ENCODE measurements at regions not wholly inside any gene's neighbourhood (a gene's known extent, or its start where the extent isn't known, plus 50 kb on each side); places are given as distances from the start of the nearest gene placed in this dataset.
A peak's percentile ranks its signal among the peaks of the same experiment; 100 is the strongest.
"Not testable (repeated sequence)": the region's sequence is repeated elsewhere in the genome, so short reads cannot be mapped to it uniquely, and the experiment has no call there.

GRCh38 chr22:48307931-48308330 is 1519.7 kb downstream of the BRD1 start:
- Mint-ChIP-seq H3K9me3 (peaks cover 11% of the 10 kb centered on the region), H3K27ac (no peak overlapping the region), H3K4me3 (no peak overlapping the region), H3K4me1 (ENCODE audit: low read depth) (no peaks in the 10 kb centered on the region), H3K36me3 (ENCODE audit: low read depth) (no peaks in the 10 kb centered on the region), H3K27me3 (ENCODE audit: low read depth) (no peaks in the 10 kb centered on the region)
- CTCF ChIA-PET = no interaction called here
- intact Hi-C loops (cut with micrococcal nuclease) = no loop called here
- no peak for DNase-seq

- no peaks in the 10 kb centered on the region for H3K4me1 Mint-ChIP-seq (ENCODE audit: low read depth)
- H3K9me3 Mint-ChIP-seq = peaks cover 9% of the 10 kb centered on the region
- no peak for DNase-seq
- CTCF ChIA-PET = no interaction called here
- no peak overlapping the region for H3K27ac Mint-ChIP-seq
- no peaks in the 10 kb centered on the region for H3K36me3 Mint-ChIP-seq (ENCODE audit: low read depth)
- H3K27me3 Mint-ChIP-seq (ENCODE audit: low read depth) = no peaks in the 10 kb centered on the region
- H3K4me3 Mint-ChIP-seq = no peak overlapping the region
- intact Hi-C loops (cut with micrococcal nuclease) = no loop called here
These were observed 1520.7 kb downstream of the BRD1 start for GRCh38 chr22:48306785-48307510.

GRCh38 chr22:48306284-48306683 is 1521.4 kb downstream of the BRD1 start:
- CTCF ChIA-PET = no interaction called here
- Mint-ChIP-seq H3K9me3 (peaks cover 3% of the 10 kb centered on the region), H3K4me3 (no peak overlapping the region), H3K36me3 (ENCODE audit: low read depth) (no peaks in the 10 kb centered on the region), H3K4me1 (ENCODE audit: low read depth) (no peaks in the 10 kb centered on the region), H3K27me3 (ENCODE audit: low read depth) (no peaks in the 10 kb centered on the region), H3K27ac (no peak overlapping the region)
- intact Hi-C loops (cut with micrococcal nuclease) = no loop called here
- DNase-seq = no peak

- H3K36me3 Mint-ChIP-seq (ENCODE audit: low read depth) = no peaks in the 10 kb centered on the region
- CTCF ChIA-PET = no interaction called here
- intact Hi-C loops (cut with micrococcal nuclease) = no loop called here
- no peaks in the 10 kb centered on the region for H3K27me3 Mint-ChIP-seq (ENCODE audit: low read depth)
- no peaks in the 10 kb centered on the region for H3K4me1 Mint-ChIP-seq (ENCODE audit: low read depth)
- no peak for DNase-seq
- no peaks in the 10 kb centered on the region for H3K9me3 Mint-ChIP-seq
- H3K4me3 Mint-ChIP-seq = no peak overlapping the region
- H3K27ac Mint-ChIP-seq = no peak overlapping the region
These were observed 1521.9 kb downstream of the BRD1 start for GRCh38 chr22:48305726-48306235.

GRCh38 chr22:48303369-48303725 is 1524.3 kb downstream of the BRD1 start:
- Mint-ChIP-seq H3K4me1 (ENCODE audit: low read depth) (no peaks in the 10 kb centered on the region), H3K27me3 (ENCODE audit: low read depth) (no peaks in the 10 kb centered on the region), H3K9me3 (no peaks in the 10 kb centered on the region), H3K27ac (no peak overlapping the region), H3K4me3 (no peak overlapping the region), H3K36me3 (ENCODE audit: low read depth) (no peaks in the 10 kb centered on the region)
- intact Hi-C loops (cut with micrococcal nuclease) = no loop called here
- no peak for DNase-seq
- CTCF ChIA-PET = no interaction called here

GRCh38 chr22:48302657-48303368 is 1524.9 kb downstream of the BRD1 start:
- no peaks in the 10 kb centered on the region for H3K27me3 Mint-ChIP-seq (ENCODE audit: low read depth)
- H3K9me3 Mint-ChIP-seq = no peaks in the 10 kb centered on the region
- no peaks in the 10 kb centered on the region for H3K36me3 Mint-ChIP-seq (ENCODE audit: low read depth)
- CTCF ChIA-PET = no interaction called here
- intact Hi-C loops (cut with micrococcal nuclease) = no loop called here
- no peak for DNase-seq
- H3K4me1 Mint-ChIP-seq (ENCODE audit: low read depth) = no peaks in the 10 kb centered on the region
- no peak overlapping the region for H3K27ac Mint-ChIP-seq
- H3K4me3 Mint-ChIP-seq = no peak overlapping the region

- Mint-ChIP-seq H3K9me3 (no peaks in the 10 kb centered on the region), H3K4me3 (no peak overlapping the region), H3K36me3 (ENCODE audit: low read depth) (no peaks in the 10 kb centered on the region), H3K27me3 (ENCODE audit: low read depth) (no peaks in the 10 kb centered on the region), H3K4me1 (ENCODE audit: low read depth) (no peaks in the 10 kb centered on the region), H3K27ac (no peak overlapping the region)
- CTCF ChIA-PET = no interaction called here
- intact Hi-C loops (cut with micrococcal nuclease) = no loop called here
- no peak for DNase-seq
These were observed 1525.8 kb downstream of the BRD1 start for GRCh38 chr22:48301908-48302307.

- Mint-ChIP-seq H3K27ac (no peak overlapping the region), H3K27me3 (ENCODE audit: low read depth) (no peaks in the 10 kb centered on the region), H3K4me3 (no peak overlapping the region), H3K9me3 (no peaks in the 10 kb centered on the region), H3K4me1 (ENCODE audit: low read depth) (no peaks in the 10 kb centered on the region), H3K36me3 (ENCODE audit: low read depth) (no peaks in the 10 kb centered on the region)
- no peak for DNase-seq
- CTCF ChIA-PET = no interaction called here
- intact Hi-C loops (cut with micrococcal nuclease) = no loop called here
These were observed 1526.3 kb downstream of the BRD1 start for GRCh38 chr22:48301421-48301820.

- Mint-ChIP-seq H3K4me1 (ENCODE audit: low read depth) (no peaks in the 10 kb centered on the region), H3K36me3 (ENCODE audit: low read depth) (no peaks in the 10 kb centered on the region), H3K9me3 (no peaks in the 10 kb centered on the region), H3K4me3 (no peak overlapping the region), H3K27me3 (ENCODE audit: low read depth) (no peaks in the 10 kb centered on the region), H3K27ac (no peak overlapping the region)
- DNase-seq = no peak
- CTCF ChIA-PET = no interaction called here
- intact Hi-C loops (cut with micrococcal nuclease) = no loop called here
These were observed 1526.8 kb downstream of the BRD1 start for GRCh38 chr22:48300877-48301276.

- H3K4me1 Mint-ChIP-seq (ENCODE audit: low read depth) = no peaks in the 10 kb centered on the region
- no peak overlapping the region for H3K27ac Mint-ChIP-seq
- no peaks in the 10 kb centered on the region for H3K27me3 Mint-ChIP-seq (ENCODE audit: low read depth)
- no peaks in the 10 kb centered on the region for H3K9me3 Mint-ChIP-seq
- H3K4me3 Mint-ChIP-seq = no peak overlapping the region
- no peaks in the 10 kb centered on the region for H3K36me3 Mint-ChIP-seq (ENCODE audit: low read depth)
- DNase-seq = no peak
- intact Hi-C loops (cut with micrococcal nuclease) = no loop called here
- CTCF ChIA-PET = no interaction called here
These were observed 1527.9 kb downstream of the BRD1 start for GRCh38 chr22:48299801-48300200.

GRCh38 chr22:48299124-48299523 is 1528.5 kb downstream of the BRD1 start:
- H3K9me3 Mint-ChIP-seq = no peaks in the 10 kb centered on the region
- H3K27me3 Mint-ChIP-seq (ENCODE audit: low read depth) = no peaks in the 10 kb centered on the region
- H3K36me3 Mint-ChIP-seq (ENCODE audit: low read depth) = no peaks in the 10 kb centered on the region
- intact Hi-C loops (cut with micrococcal nuclease) = no loop called here
- no peak overlapping the region for H3K27ac Mint-ChIP-seq
- CTCF ChIA-PET = no interaction called here
- no peak overlapping the region for H3K4me3 Mint-ChIP-seq
- no peaks in the 10 kb centered on the region for H3K4me1 Mint-ChIP-seq (ENCODE audit: low read depth)
- no peak for DNase-seq

- Mint-ChIP-seq H3K27me3 (ENCODE audit: low read depth) (no peaks in the 10 kb centered on the region), H3K4me3 (no peak overlapping the region), H3K36me3 (ENCODE audit: low read depth) (no peaks in the 10 kb centered on the region), H3K9me3 (no peaks in the 10 kb centered on the region), H3K27ac (no peak overlapping the region), H3K4me1 (ENCODE audit: low read depth) (no peaks in the 10 kb centered on the region)
- CTCF ChIA-PET = no interaction called here
- intact Hi-C loops (cut with micrococcal nuclease) = no loop called here
- peak; percentile 23 for DNase-seq
These were observed 1530.4 kb downstream of the BRD1 start for GRCh38 chr22:48297296-48297695.

- H3K27me3 Mint-ChIP-seq (ENCODE audit: low read depth); H3K36me3 Mint-ChIP-seq (ENCODE audit: low read depth); H3K4me1 Mint-ChIP-seq (ENCODE audit: low read depth); intact Hi-C loops (cut with micrococcal nuclease); CTCF ChIA-PET; H3K9me3 Mint-ChIP-seq; DNase-seq; H3K27ac Mint-ChIP-seq; H3K4me3 Mint-ChIP-seq: not testable (repeated sequence)
These were observed 1527.5 kb downstream of the TBC1D22A start for GRCh38 chr22:48289954-48290353.

Measured in activated naive CD4-positive, alpha-beta T cell treated with anti-CD3 and anti-CD28 coated beads for 36 hours (primary cell).